ENCODE measurements at regions not wholly inside any gene's neighbourhood (a gene's known extent, or its start where the extent isn't known, plus 50 kb on each side); places are given as distances from the start of the nearest gene placed in this dataset.

- intact Hi-C loops (cut with DNase I, micrococcal nuclease), result no loop called here
- DNase-seq (no peak), ATAC-seq (no peak)
- peaks cover 51% of the 10 kb centered on the region for H3K9me3 ChIP-seq
- H3K36me3 ChIP-seq (ENCODE audit: low read depth), result no peaks in the 10 kb centered on the region
- H3K4me1 ChIP-seq (ENCODE audit: low read depth), result no peaks in the 10 kb centered on the region
- H3K4me3 ChIP-seq, result no peak overlapping the region
- TF ChIP-seq CTCF (IDR thresholded peaks at IDR 0.05), result no peak
These were observed 90.3 kb upstream of the TRIM24 start for GRCh38 chr7:138369797-138370196.

GRCh38 chr7:138370956-138371355 lies 89.1 kb upstream of the TRIM24 start:
- no peak for ATAC-seq

GRCh38 chr7:138374119-138374693 lies 85.9 kb upstream of the TRIM24 start:
- intact Hi-C loops (cut with DNase I, micrococcal nuclease), result no loop called here
- no peaks in the 10 kb centered on the region for H3K4me1 ChIP-seq (ENCODE audit: low read depth)
- H3K4me3 ChIP-seq, result no peak overlapping the region
- peaks cover 22% of the 10 kb centered on the region for H3K9me3 ChIP-seq
- TF ChIP-seq CTCF (IDR thresholded peaks at IDR 0.05), result no peak
- no peak for DNase-seq
- ATAC-seq, result no peak
- no peaks in the 10 kb centered on the region for H3K36me3 ChIP-seq (ENCODE audit: low read depth)

More at GRCh38 chr7:138370956-138371355, 89.1 kb upstream of the TRIM24 start:
- DNase-seq, result no peak
- Histone ChIP-seq H3K4me3 (no peak overlapping the region), H3K36me3 (ENCODE audit: low read depth) (no peaks in the 10 kb centered on the region), H3K9me3 (peaks cover 51% of the 10 kb centered on the region), H3K4me1 (ENCODE audit: low read depth) (no peaks in the 10 kb centered on the region)
- intact Hi-C loops (cut with DNase I, micrococcal nuclease), result no loop called here
- TF ChIP-seq CTCF (IDR thresholded peaks at IDR 0.05), result no peak

GRCh38 chr7:138377306-138377705 lies 82.8 kb upstream of the TRIM24 start:
- TF ChIP-seq CTCF (IDR thresholded peaks at IDR 0.05), result no peak
- ATAC-seq, result no peak
- Histone ChIP-seq H3K9me3 (no peaks in the 10 kb centered on the region), H3K4me3 (no peak overlapping the region), H3K36me3 (ENCODE audit: low read depth) (no peaks in the 10 kb centered on the region), H3K4me1 (ENCODE audit: low read depth) (no peaks in the 10 kb centered on the region)
- no peak for DNase-seq
- intact Hi-C loops (cut with DNase I, micrococcal nuclease), result no loop called here

GRCh38 chr7:138378741-138379559 lies 81.1 kb upstream of the TRIM24 start:
- H3K4me3 ChIP-seq, result no peak overlapping the region
- no peaks in the 10 kb centered on the region for H3K36me3 ChIP-seq (ENCODE audit: low read depth)
- no peak for ATAC-seq
- no peak for TF ChIP-seq CTCF (IDR thresholded peaks at IDR 0.05)
- DNase-seq, result no peak
- no peaks in the 10 kb centered on the region for H3K4me1 ChIP-seq (ENCODE audit: low read depth)
- intact Hi-C loops (cut with DNase I, micrococcal nuclease), result no loop called here
- no peaks in the 10 kb centered on the region for H3K9me3 ChIP-seq

Measured in mucosa of descending colon (tissue), 3 donors.